ENCODE measurements at regions not wholly inside any gene's neighbourhood (a gene's known extent, or its start where the extent isn't known, plus 50 kb on each side); places are given as distances from the start of the nearest gene placed in this dataset.

GRCh38 chr11:123291201-123291869, 96.3 kb upstream of the CLMP start:
- TF ChIP-seq TOX (CRISPR knock-in tag; IDR thresholded peaks at IDR 0.05; ENCODE audit: borderline replicate concordance): no peak
- TF ChIP-seq ZNF8 (CRISPR knock-in tag; IDR thresholded peaks at IDR 0.05): no peak
- no peak for TF ChIP-seq ZC3H10 (CRISPR knock-in tag; IDR thresholded peaks at IDR 0.05)
- TF ChIP-seq, protein P1, sequence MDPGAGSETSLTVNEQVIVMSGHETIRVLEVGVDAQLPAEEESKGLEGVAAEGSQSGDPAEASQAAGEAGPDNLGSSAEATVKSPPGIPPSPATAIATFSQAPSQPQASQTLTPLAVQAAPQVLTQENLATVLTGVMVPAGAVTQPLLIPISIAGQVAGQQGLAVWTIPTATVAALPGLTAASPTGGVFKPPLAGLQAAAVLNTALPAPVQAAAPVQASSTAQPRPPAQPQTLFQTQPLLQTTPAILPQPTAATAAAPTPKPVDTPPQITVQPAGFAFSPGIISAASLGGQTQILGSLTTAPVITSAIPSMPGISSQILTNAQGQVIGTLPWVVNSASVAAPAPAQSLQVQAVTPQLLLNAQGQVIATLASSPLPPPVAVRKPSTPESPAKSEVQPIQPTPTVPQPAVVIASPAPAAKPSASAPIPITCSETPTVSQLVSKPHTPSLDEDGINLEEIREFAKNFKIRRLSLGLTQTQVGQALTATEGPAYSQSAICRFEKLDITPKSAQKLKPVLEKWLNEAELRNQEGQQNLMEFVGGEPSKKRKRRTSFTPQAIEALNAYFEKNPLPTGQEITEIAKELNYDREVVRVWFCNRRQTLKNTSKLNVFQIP (CRISPR knock-in tag; IDR thresholded peaks at IDR 0.05; ENCODE audit: borderline replicate concordance, low read depth): no peak
- no peak for TF ChIP-seq GLIS3 (CRISPR knock-in tag; IDR thresholded peaks at IDR 0.05)
- TF ChIP-seq PATZ1 (CRISPR knock-in tag; IDR thresholded peaks at IDR 0.05; ENCODE audit: borderline replicate concordance): no peak
- TF ChIP-seq TSHZ2 (CRISPR knock-in tag; IDR thresholded peaks at IDR 0.05): no peak
- TF ChIP-seq CREB5 (CRISPR knock-in tag; IDR thresholded peaks at IDR 0.05; ENCODE audit: low read depth): no peak
- no peak for TF ChIP-seq ARNTL (CRISPR knock-in tag; IDR thresholded peaks at IDR 0.05; ENCODE audit: borderline replicate concordance, low read depth)
- TF ChIP-seq, protein P2, sequence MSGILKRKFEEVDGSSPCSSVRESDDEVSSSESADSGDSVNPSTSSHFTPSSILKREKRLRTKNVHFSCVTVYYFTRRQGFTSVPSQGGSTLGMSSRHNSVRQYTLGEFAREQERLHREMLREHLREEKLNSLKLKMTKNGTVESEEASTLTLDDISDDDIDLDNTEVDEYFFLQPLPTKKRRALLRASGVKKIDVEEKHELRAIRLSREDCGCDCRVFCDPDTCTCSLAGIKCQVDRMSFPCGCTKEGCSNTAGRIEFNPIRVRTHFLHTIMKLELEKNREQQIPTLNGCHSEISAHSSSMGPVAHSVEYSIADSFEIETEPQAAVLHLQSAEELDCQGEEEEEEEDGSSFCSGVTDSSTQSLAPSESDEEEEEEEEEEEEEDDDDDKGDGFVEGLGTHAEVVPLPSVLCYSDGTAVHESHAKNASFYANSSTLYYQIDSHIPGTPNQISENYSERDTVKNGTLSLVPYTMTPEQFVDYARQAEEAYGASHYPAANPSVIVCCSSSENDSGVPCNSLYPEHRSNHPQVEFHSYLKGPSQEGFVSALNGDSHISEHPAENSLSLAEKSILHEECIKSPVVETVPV (CRISPR knock-in tag; IDR thresholded peaks at IDR 0.05): no peak
- TF ChIP-seq OSR1 (CRISPR knock-in tag; IDR thresholded peaks at IDR 0.05): no peak
- no peak for TF ChIP-seq PPARA (CRISPR knock-in tag; IDR thresholded peaks at IDR 0.05; ENCODE audit: borderline replicate concordance)
- no peak for TF ChIP-seq CSDC2 (CRISPR knock-in tag; IDR thresholded peaks at IDR 0.05)
- no peak for TF ChIP-seq ESRRG (CRISPR knock-in tag; IDR thresholded peaks at IDR 0.05)
- TF ChIP-seq BACH2 (CRISPR knock-in tag; IDR thresholded peaks at IDR 0.05; ENCODE audit: borderline replicate concordance): no peak
- TF ChIP-seq TCF4 (CRISPR knock-in tag; IDR thresholded peaks at IDR 0.05; ENCODE audit: borderline replicate concordance): no peak
- ATAC-seq: no peak

DNA sequence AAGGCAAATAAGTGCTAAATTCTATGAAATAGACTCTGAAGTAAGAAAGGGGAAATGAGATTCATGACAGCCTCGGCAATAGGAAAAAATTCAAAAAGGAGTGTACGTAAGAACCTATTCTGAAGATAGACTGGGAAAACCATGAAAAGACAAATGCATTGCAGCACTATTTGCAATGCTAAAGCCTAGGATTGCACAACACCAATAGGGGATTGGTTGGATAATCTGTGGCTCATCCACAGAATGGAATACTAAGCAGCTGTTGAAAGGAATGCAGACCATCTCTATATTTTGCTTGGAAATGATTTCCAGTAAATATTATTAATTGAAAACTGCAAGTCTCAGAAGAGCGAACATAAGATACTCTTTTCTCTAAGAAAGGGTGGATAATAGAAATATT, 91.7 kb upstream of the CLMP start:
- ATAC-seq: no peak

More for the DNA sequence above, 91.7 kb upstream of the CLMP start:
- TF ChIP-seq PPARA (CRISPR knock-in tag; IDR thresholded peaks at IDR 0.05; ENCODE audit: borderline replicate concordance) (no peak), ZNF8 (CRISPR knock-in tag; IDR thresholded peaks at IDR 0.05) (no peak), ZFP3 (CRISPR knock-in tag; IDR thresholded peaks at IDR 0.05) (no peak), CSDC2 (CRISPR knock-in tag; IDR thresholded peaks at IDR 0.05) (no peak), SNAI2 (CRISPR knock-in tag; IDR thresholded peaks at IDR 0.05) (no peak), ISL1 (CRISPR knock-in tag; IDR thresholded peaks at IDR 0.05) (no peak)
- TF ChIP-seq, protein P2 (CRISPR knock-in tag; IDR thresholded peaks at IDR 0.05): no peak
